ENCODE measurements at regions not wholly inside any gene's neighbourhood (a gene's known extent, or its start where the extent isn't known, plus 50 kb on each side); places are given as distances from the start of the nearest gene placed in this dataset.

- no peak for DNase-seq (ENCODE audit: low read depth)
- in situ Hi-C loops (cut with HindIII; ENCODE audit: low sequenced_read_pairs), result no loop called here
- TF ChIP-seq CTCF (IDR thresholded peaks at IDR 0.05; ENCODE audit: low read depth, low read length, missing control alignments), result no peak
- no peak overlapping the region for H3K4me3 ChIP-seq (ENCODE audit: low read depth, low read length)
Measured at GRCh38 chr11:122327528-122327927, 211.5 kb upstream of the BLID start.

- TF ChIP-seq CTCF (IDR thresholded peaks at IDR 0.05; ENCODE audit: low read depth, low read length, missing control alignments), result no peak
- H3K4me3 ChIP-seq (ENCODE audit: low read depth, low read length), result no peak overlapping the region
- no peak for DNase-seq (ENCODE audit: low read depth)
- in situ Hi-C loops (cut with HindIII; ENCODE audit: low sequenced_read_pairs), result no loop called here
Measured at GRCh38 chr11:122323754-122324421, 207.9 kb upstream of the BLID start.

- DNase-seq (ENCODE audit: low read depth), result no peak
- in situ Hi-C loops (cut with HindIII; ENCODE audit: low sequenced_read_pairs), result no loop called here
- TF ChIP-seq CTCF (IDR thresholded peaks at IDR 0.05; ENCODE audit: low read depth, low read length, missing control alignments), result no peak
- H3K4me3 ChIP-seq (ENCODE audit: low read depth, low read length), result no peak overlapping the region
Measured at GRCh38 chr11:122322329-122322728, 206.3 kb upstream of the BLID start.

GRCh38 chr11:122320671-122321070 is 204.7 kb upstream of the BLID start:
- in situ Hi-C loops (cut with HindIII; ENCODE audit: low sequenced_read_pairs), result no loop called here
- H3K4me3 ChIP-seq (ENCODE audit: low read depth, low read length), result no peak overlapping the region
- no peak for TF ChIP-seq CTCF (IDR thresholded peaks at IDR 0.05; ENCODE audit: low read depth, low read length, missing control alignments)

GRCh38 chr11:122319691-122320620 is 203.9 kb upstream of the BLID start:
- no peak for DNase-seq (ENCODE audit: low read depth)

More at GRCh38 chr11:122320671-122321070, 204.7 kb upstream of the BLID start:
- no peak for DNase-seq (ENCODE audit: low read depth)

More at GRCh38 chr11:122319691-122320620, 203.9 kb upstream of the BLID start:
- in situ Hi-C loops (cut with HindIII; ENCODE audit: low sequenced_read_pairs), result no loop called here
- no peak for TF ChIP-seq CTCF (IDR thresholded peaks at IDR 0.05; ENCODE audit: low read depth, low read length, missing control alignments)
- H3K4me3 ChIP-seq (ENCODE audit: low read depth, low read length), result no peak overlapping the region

All from astrocyte of the cerebellum (primary cell).